ENCODE measurements at regions not wholly inside any gene's neighbourhood (a gene's known extent, or its start where the extent isn't known, plus 50 kb on each side); places are given as distances from the start of the nearest gene placed in this dataset.
A peak's percentile ranks its signal among the peaks of the same experiment; 100 is the strongest.
"Not testable (repeated sequence)": the region's sequence is repeated elsewhere in the genome, so short reads cannot be mapped to it uniquely, and the experiment has no call there.

GRCh38 chr21:8772910-8773514 is 1748.4 kb upstream of the TPTE start:
- CTCF ChIA-PET (ENCODE audit: low intra/inter-chr PET ratio); H3K9ac ChIP-seq (ENCODE audit: insufficient read depth in 1 of 2, low read depth in 2 of 2, low read length in 2 of 2); in situ Hi-C loops (cut with MboI); FAIRE-seq; H3K36me3 ChIP-seq (ENCODE audit: control insufficient read depth, insufficient read depth, low read length); DNase-seq (ENCODE audit: extremely low read depth in 1 of 4, low spot score in 3 of 4); H3K27me3 ChIP-seq (ENCODE audit: control insufficient read depth in 2 of 2, insufficient read depth in 2 of 2, low read length in 2 of 2); H3K9me1 ChIP-seq (ENCODE audit: control insufficient read depth, insufficient read depth, low read length); ATAC-seq; BruUV-seq (replicated peaks); H2AFZ ChIP-seq (ENCODE audit: low read depth, low read length); H4K20me1 ChIP-seq (replicated peaks; ENCODE audit: control insufficient read depth, insufficient read depth, low read length); H3K4me1 ChIP-seq (replicated peaks in 1 of 2; ENCODE audit: control insufficient read depth in 2 of 2, insufficient read depth in 2 of 2, low read length in 2 of 2); H3K9me3 ChIP-seq (replicated peaks; ENCODE audit: control insufficient read depth, insufficient read depth, low read depth, low read length); H3K79me2 ChIP-seq (ENCODE audit: control insufficient read depth, insufficient read depth, low read length); POLR2A ChIA-PET; intact Hi-C loops (cut with micrococcal nuclease): not testable (repeated sequence)
- H3K27ac ChIP-seq (ENCODE audit: extremely low read depth, low read depth, low read length) = peak overlapping the region; percentile 69
- TF ChIP-seq PHF8 (IDR thresholded peaks at IDR 0.05; ENCODE audit: borderline replicate concordance, low read length) = peak; percentile 25; the same call in 1 of the 2 replicates
- H3K4me2 ChIP-seq (ENCODE audit: insufficient read depth, low read length) = peak overlapping the region; percentile 60; the same call in 1 of the 2 replicates
- WGBS (ENCODE audit: insufficient coverage, low coverage, missing lambda C conversion rate) = 8% methylated on average over 11 of the region's 13 CpGs
- H3K4me3 ChIP-seq = peak overlapping the region; percentile 22; the same call in 1 of the 2 replicates

GRCh38 chr21:8775591-8776215 is 1745.7 kb upstream of the TPTE start:
- intact Hi-C loops (cut with micrococcal nuclease) = not testable (repeated sequence)
- WGBS (ENCODE audit: insufficient coverage, low coverage, missing lambda C conversion rate) = 27% methylated on average over 5 of the region's 15 CpGs

GRCh38 chr21:8777260-8777659 is 1744.1 kb upstream of the TPTE start:
- FAIRE-seq; H3K27me3 ChIP-seq (ENCODE audit: control insufficient read depth in 2 of 2, insufficient read depth in 2 of 2, low read length in 2 of 2); H3K36me3 ChIP-seq (ENCODE audit: control insufficient read depth, insufficient read depth, low read length); H3K9me3 ChIP-seq (replicated peaks; ENCODE audit: control insufficient read depth, insufficient read depth, low read depth, low read length); ATAC-seq; H2AFZ ChIP-seq (ENCODE audit: low read depth, low read length); H3K4me1 ChIP-seq (replicated peaks in 1 of 2; ENCODE audit: control insufficient read depth in 2 of 2, insufficient read depth in 2 of 2, low read length in 2 of 2); H3K4me3 ChIP-seq; DNase-seq (ENCODE audit: extremely low read depth in 1 of 4, low spot score in 3 of 4); POLR2A ChIA-PET; BruUV-seq (replicated peaks); H3K79me2 ChIP-seq (ENCODE audit: control insufficient read depth, insufficient read depth, low read length); H3K27ac ChIP-seq (ENCODE audit: extremely low read depth, low read depth, low read length); H3K9ac ChIP-seq (ENCODE audit: insufficient read depth in 1 of 2, low read depth in 2 of 2, low read length in 2 of 2); CTCF ChIA-PET (ENCODE audit: low intra/inter-chr PET ratio); H3K9me1 ChIP-seq (ENCODE audit: control insufficient read depth, insufficient read depth, low read length); intact Hi-C loops (cut with micrococcal nuclease); in situ Hi-C loops (cut with MboI); H3K4me2 ChIP-seq (ENCODE audit: insufficient read depth, low read length); H4K20me1 ChIP-seq (replicated peaks; ENCODE audit: control insufficient read depth, insufficient read depth, low read length): not testable (repeated sequence)
- WGBS (ENCODE audit: insufficient coverage, low coverage, missing lambda C conversion rate) = 24% methylated on average over 7 of the region's 8 CpGs

More at GRCh38 chr21:8775591-8776215, 1745.7 kb upstream of the TPTE start:
- H3K9me1 ChIP-seq (ENCODE audit: control insufficient read depth, insufficient read depth, low read length); H3K4me3 ChIP-seq; H3K9ac ChIP-seq (ENCODE audit: insufficient read depth in 1 of 2, low read depth in 2 of 2, low read length in 2 of 2); H3K27me3 ChIP-seq (ENCODE audit: control insufficient read depth in 2 of 2, insufficient read depth in 2 of 2, low read length in 2 of 2); BruUV-seq (replicated peaks); in situ Hi-C loops (cut with MboI); H2AFZ ChIP-seq (ENCODE audit: low read depth, low read length); ATAC-seq; H3K36me3 ChIP-seq (ENCODE audit: control insufficient read depth, insufficient read depth, low read length); FAIRE-seq; H3K4me2 ChIP-seq (ENCODE audit: insufficient read depth, low read length); POLR2A ChIA-PET; CTCF ChIA-PET (ENCODE audit: low intra/inter-chr PET ratio); H3K79me2 ChIP-seq (ENCODE audit: control insufficient read depth, insufficient read depth, low read length); H4K20me1 ChIP-seq (replicated peaks; ENCODE audit: control insufficient read depth, insufficient read depth, low read length); H3K27ac ChIP-seq (ENCODE audit: extremely low read depth, low read depth, low read length); H3K4me1 ChIP-seq (replicated peaks in 1 of 2; ENCODE audit: control insufficient read depth in 2 of 2, insufficient read depth in 2 of 2, low read length in 2 of 2); H3K9me3 ChIP-seq (replicated peaks; ENCODE audit: control insufficient read depth, insufficient read depth, low read depth, low read length): not testable (repeated sequence)
- peak in 1 of 4 experiments; percentile 0 for DNase-seq (ENCODE audit: extremely low read depth in 1 of 4, low spot score in 3 of 4)
